ENCODE measurements at regions not wholly inside any gene's neighbourhood (a gene's known extent, or its start where the extent isn't known, plus 50 kb on each side); places are given as distances from the start of the nearest gene placed in this dataset.
A peak's percentile ranks its signal among the peaks of the same experiment; 100 is the strongest.

- no peak for DNase-seq (ENCODE audit: low read depth)
Measured at GRCh38 chr4:74615411-74615810, 170.5 kb downstream of the AREG start.

DNA sequence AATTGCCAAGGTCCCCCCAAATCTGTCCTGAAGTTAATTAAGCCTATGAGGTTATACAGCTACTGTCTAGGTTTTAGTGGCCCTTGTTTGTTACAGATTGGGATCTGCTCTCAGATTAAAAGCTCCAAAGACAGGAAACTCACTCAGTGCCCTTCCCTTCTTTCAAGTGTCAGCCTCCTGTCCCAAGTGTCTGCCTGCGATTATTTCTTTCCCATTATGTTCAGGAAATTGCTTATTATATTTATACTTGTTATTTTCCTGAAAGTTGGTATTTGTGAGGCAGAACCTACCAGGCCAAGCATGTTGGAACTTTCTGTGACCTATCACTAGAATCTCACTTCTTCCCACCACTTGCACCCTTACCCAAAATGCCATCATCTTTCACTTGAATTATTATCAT, 173.2 kb downstream of the AREG start:
- DNase-seq (ENCODE audit: low read depth): no peak

- DNase-seq (ENCODE audit: low read depth): no peak
Measured at GRCh38 chr4:74618659-74619058, 173.7 kb downstream of the AREG start.

- DNase-seq (ENCODE audit: low read depth): no peak
Measured at GRCh38 chr4:74619931-74620702, 174.2 kb downstream of the BTC start.

DNA sequence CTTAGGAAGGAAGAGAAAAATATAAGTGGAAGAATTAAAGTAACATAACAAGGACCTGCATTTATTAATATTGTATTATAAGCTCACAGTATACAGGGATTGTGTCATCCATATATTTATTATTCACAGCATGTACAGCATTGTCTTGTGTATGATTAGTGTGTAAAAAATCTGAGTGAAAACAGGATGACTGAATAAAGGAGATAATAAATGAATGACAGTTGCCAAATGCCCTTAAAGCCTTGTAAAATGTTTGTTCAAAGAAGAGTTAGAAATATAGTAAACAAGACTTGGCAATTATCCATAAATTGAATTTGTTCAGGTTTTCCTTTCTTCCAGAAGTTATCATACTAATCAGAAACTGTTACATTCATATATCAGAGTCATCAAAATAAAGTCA, 172.7 kb downstream of the BTC start:
- DNase-seq (ENCODE audit: low read depth): no peak

GRCh38 chr4:74623041-74623440, 171.3 kb downstream of the BTC start:
- DNase-seq (ENCODE audit: low read depth): no peak

DNA sequence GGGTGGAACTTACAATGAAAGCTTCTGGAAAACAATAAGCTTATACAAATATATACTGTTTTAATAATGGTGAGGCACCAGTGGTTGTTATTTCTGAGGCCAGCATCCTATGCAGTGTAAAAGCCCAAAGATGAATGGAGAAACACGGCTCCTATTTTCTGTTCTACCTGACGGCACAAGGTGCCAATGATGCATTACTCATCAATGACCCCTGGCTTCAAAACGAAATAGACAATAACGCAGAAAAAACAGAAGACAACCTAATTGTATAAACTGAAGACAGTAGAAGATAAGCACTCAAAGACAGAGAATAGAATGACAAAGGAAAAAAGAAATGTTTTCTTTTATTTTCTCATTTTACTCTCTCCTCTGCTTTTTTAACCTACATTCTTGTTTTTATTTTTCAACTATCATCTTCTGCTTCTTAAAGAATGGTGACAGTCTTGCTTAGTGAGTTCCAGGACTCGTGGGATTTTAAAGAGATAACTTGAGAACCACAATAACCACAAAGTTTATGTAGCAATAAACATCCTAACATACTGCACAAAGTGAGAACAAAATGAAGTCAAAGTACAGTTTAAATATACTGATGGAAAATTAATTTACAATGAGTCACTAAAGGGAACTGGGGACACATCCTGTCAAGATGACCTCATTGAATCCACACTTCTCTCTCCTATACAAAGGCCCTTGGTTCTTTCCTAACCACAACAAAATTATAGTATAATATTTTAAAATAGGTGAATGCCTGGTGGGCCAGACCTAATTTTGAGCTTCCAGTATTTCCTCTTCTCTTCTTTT, 169.8 kb downstream of the BTC start:
- no peak for DNase-seq (ENCODE audit: low read depth)

GRCh38 chr4:74625981-74626380, 168.3 kb downstream of the BTC start:
- no peak for DNase-seq (ENCODE audit: low read depth)

DNA sequence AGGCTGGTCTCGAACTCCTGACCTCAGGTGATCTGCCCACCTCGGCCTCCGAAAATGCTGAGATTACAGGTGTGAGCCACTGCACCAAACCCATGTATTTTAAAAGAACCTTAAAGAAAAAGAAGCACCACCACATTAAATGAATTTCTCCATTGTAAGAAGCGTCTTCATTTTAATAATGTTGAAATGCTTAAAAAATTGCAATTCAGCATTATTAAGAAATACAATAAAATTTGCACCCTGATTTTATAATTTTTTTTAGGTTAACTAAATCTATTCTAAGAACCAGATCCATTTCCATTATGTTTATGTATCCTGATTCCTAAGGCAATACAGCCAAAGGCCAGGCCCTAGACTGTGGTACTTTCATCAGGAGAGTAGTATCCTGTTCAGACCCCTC, 167.2 kb downstream of the BTC start:
- DNase-seq (ENCODE audit: low read depth): no peak

- DNase-seq (ENCODE audit: low read depth): no peak
Measured at GRCh38 chr4:74627504-74627903, 166.8 kb downstream of the BTC start.

- no peak for DNase-seq (ENCODE audit: low read depth)
Measured at GRCh38 chr4:74628852-74629620, 165.3 kb downstream of the BTC start.

DNA sequence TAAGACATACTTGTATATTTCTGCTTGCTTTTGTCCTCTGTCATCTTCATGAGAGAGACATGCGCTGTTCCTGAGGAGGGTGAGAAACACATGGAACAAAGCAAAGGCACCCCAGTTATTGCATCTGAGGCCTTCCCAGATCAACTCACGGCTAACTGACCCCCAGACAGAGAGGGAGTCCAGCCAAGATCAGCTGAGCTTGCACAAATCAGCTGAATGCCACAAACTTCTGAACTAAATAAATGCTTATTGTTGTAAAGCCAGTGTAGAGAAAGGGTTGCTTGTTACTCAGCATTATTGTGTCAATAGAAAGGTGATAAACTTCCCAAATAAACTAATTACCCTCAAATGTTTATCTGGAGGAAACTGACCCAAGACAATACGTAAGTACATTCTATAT, 163.8 kb downstream of the BTC start:
- DNase-seq (ENCODE audit: low read depth): no peak

DNA sequence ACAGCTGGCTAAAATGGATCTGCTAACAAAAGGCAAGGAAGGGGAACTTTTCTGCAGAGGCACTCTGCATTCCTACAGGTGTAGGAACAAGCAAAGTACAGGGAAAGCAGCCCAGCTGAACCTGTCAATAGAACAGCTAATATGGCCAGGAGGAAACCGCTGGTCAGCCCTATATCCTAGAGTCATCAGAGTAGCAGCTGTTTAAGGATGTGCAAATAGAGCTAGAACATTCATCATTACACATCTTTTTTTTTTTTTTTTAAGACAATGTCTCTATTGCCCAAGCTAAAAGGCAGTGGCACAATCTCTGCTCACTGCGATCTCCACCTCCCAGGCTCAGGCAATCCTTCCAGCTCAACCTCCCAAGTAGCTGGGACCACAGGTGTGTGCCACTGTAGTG, 163.0 kb downstream of the BTC start:
- DNase-seq (ENCODE audit: low read depth): no peak

DNA sequence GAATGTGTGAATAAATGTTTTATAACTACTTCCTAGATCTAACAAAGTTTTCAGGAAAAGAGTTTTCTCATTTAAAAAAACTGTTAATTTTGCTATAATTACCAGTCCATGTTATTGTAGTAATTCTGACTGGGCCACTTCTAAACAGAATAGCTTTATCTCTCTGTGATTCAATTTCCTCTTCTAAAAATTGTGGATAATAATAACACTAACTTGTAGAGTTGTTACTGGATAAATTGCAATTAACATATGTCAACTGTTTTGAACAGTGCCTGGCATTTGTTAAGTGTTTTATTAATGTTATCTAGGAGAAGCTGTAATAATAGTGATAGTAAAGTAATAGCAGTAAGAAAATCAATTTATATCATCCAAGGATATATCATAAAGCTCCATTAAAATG, 162.3 kb downstream of the BTC start:
- DNase-seq (ENCODE audit: low read depth): no peak

DNA sequence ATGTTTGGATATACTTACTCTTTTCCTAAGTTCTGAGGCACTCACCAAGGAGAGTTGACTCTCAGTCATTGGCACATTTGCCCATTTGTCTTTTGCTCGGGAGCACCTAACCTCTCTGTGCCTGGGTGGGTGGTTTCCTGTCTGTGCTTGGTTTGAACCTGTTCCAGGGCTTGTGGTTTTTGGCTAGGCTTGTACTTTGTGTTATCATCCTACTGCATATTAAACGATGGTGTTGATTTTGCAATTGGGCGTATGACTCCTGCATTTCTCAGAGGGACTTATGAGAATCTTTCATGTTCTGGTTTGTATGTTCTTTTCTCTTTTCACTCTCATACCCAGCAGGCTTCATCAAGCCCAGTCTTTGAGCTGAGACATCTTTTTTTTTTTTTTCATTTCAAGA, 161.7 kb downstream of the BTC start:
- peak; percentile 16 for DNase-seq (ENCODE audit: low read depth)

DNA sequence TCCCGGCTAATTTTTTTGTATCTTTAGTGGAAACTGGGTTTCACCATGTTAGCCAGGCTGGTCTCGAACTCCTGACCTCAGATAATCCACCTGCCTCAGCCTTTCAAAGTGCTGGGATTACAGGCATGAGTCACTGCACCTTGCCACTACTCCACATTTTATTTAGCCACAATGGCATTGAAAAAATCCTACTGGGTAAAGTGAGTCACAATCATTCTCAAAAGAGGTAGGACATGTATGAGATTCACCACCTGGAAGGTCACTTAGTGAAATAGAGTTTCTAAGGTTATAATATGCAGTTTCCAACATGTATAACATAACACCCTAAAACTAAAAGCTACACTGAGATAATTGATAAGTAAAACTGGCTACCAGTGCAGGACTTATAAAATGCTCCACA, 159.2 kb downstream of the BTC start:
- no peak for DNase-seq (ENCODE audit: low read depth)

DNA sequence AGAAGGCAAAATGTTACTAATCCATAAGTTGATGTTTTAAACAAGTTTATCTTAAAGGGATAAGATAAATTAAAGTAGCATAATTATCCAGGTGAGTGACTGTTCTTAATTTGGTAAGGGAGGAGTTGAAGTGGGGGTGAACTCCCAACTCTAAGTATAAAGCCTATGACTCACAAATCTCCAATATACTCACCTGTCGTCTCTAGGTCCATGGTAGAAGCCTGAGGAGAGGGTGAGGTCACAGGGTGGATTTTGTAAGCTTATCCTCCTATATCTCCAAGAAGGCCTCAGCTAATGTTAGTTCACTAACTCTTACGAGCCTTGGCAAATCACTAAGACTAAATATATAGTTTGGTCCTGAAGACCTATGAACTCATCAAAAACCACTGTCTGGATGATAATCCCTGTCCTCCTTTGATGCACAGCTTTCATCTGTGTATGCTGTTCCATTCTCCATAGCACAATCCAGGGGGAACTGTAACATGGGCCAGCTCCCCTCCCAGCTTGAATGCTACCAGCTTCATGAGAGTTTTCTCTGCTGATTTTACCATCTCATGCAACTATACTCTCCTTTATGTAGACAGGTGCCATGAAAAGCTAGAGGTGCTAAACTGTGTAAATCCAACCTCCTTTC, 158.7 kb downstream of the BTC start:
- no peak for DNase-seq (ENCODE audit: low read depth)

- DNase-seq (ENCODE audit: low read depth): no peak
Measured at GRCh38 chr4:74638001-74638400, 156.3 kb downstream of the BTC start.

DNA sequence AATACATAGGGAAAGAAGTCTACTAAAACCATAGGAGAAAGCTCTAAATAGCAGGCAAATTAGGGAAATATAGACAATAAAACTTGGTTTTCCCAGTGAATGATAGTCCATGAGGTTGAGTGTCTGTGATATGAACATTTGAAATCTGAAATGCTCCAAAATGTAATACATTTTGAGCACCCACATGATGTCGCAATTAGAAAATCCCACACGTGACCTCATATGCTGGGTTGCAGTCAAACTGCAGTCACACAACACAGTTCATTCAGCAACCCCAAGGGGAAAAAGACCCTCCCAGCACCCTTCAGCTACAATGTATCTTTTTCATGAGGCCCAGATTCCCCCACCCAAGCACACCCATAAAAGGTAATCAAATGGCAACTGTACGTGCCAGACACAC, 155.6 kb downstream of the BTC start:
- DNase-seq (ENCODE audit: low read depth): no peak

- DNase-seq (ENCODE audit: low read depth): no peak
Measured at GRCh38 chr4:74640111-74640903, 154.0 kb downstream of the BTC start.

DNA sequence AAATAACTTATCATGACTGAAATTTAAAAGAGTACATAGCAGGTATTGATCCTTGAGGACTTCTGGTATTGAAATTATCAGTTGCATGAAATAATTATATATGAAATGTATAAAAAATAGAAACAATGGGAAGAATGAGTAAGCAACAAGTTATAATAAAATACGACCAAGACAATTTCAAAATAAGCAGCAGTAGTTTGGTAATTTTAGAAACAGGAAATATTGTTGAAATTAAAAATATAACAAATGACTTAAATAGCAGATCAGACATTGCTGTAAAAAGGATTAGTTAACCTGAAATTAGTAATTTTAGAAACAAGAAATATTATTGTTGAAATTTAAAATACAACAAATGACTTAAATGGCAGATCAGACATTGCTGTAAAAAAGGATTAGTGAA, 152.3 kb downstream of the BTC start:
- no peak for DNase-seq (ENCODE audit: low read depth)

- DNase-seq (ENCODE audit: low read depth): no peak
Measured at GRCh38 chr4:74649193-74649592, 145.1 kb downstream of the BTC start.

Measured in activated T-cell treated with anti-CD3 and anti-CD28 coated beads for 48 hours (primary cell).